Heart left ventricle (tissue), 16 donors: ENCODE measurements at regions not wholly inside any gene's neighbourhood (a gene's known extent, or its start where the extent isn't known, plus 50 kb on each side); places are given as distances from the start of the nearest gene placed in this dataset.

ENCODE experiments used
- ATAC-seq, 4 donors: fragments of 200-7000 bp; cut with Tn5 transposase; one replicate each; pipeline ENCODE4 v1.9.1; 2020 to 2022; ENCODE audit warnings: moderate library complexity in 4 of 4, mild to moderate bottlenecking in 3 of 4, moderate number of reproducible peaks in 1 of 4
- DNase-seq, 5 donors: peaks; one replicate each; pipeline ENCODE4 v3.0.0-alpha.2; 2020
- H3K27ac ChIP-seq, 12 donors: fragments of 200-600 bp; sonication (generic) in 4 of 12; one replicate each; pipeline versions ENCODE4 v1.5.0 to v1.8.0; 2016 to 2022; ENCODE audit warnings: mild to moderate bottlenecking in 2 of 12
- H3K27me3 ChIP-seq, 9 donors: fragments of 200-600 bp; sonication (generic) in 2 of 9; one replicate each; pipeline versions ENCODE4 v1.5.1 to v1.8.0; 2016 to 2022; ENCODE audit warnings: mild to moderate bottlenecking in 3 of 9
- H3K36me3 ChIP-seq, 9 donors: fragments of 200-600 bp; sonication (generic) in 2 of 9; one replicate each; pipeline versions ENCODE4 v1.5.0 to v1.8.0; 2018 to 2022; ENCODE audit warnings: mild to moderate bottlenecking in 2 of 9
- H3K4me1 ChIP-seq, 12 donors: fragments of 200-600 bp; sonication (generic) in 4 of 12; one replicate each; pipeline versions ENCODE4 v1.5.0 to v1.8.0; 2016 to 2022; ENCODE audit warnings: mild to moderate bottlenecking in 3 of 12
- H3K4me3 ChIP-seq, 12 donors: fragments of 200-600 bp; sonication (generic) in 4 of 12; one replicate each; pipeline versions ENCODE4 v1.5.0 to v1.8.0; 2017 to 2022; ENCODE audit warnings: mild to moderate bottlenecking in 9 of 12, moderate library complexity in 4 of 12
- H3K9me3 ChIP-seq, 12 donors: fragments of 200-600 bp; sonication (generic) in 4 of 12; one replicate each; pipeline versions ENCODE4 v1.5.0 to v1.8.0; 2016 to 2022; ENCODE audit warnings: mild to moderate bottlenecking in 1 of 12
- POLR2A ChIP-seq, 2 donors: fragments of 450-650 bp; IDR thresholded peaks; one replicate each; pipeline ENCODE4 v1.6.1; 2017; ENCODE audit warnings: antibody characterized with exemption in 2 of 2, mild to moderate bottlenecking in 2 of 2, moderate library complexity in 2 of 2
- WGBS, 4 donors: extraction: QIAGEN DNeasy Blood & Tissue Kit in 2 of 4; methylation state at CpG; one replicate each; pipeline versions ENCODE4 v1.1.5 to v1.1.7; 2013 to 2018; 5-methylcytosine and 5-hydroxymethylcytosine counted together
- intact Hi-C, 10 donors: fragments of 100-400 bp; cut with DNase I; formaldehyde crosslinking; loops; one replicate each; pipeline versions ENCODE4 v1.11.1 to v1.14.2; 2022
- TF ChIP-seq, protein P1 (sequence below), 12 donors: fragments of 200-600 bp; sonication (generic) in 4 of 12; IDR thresholded peaks; one replicate each; pipeline versions ENCODE4 v1.5.0 to v1.8.0; 2018 to 2022; ENCODE audit warnings: antibody characterized with exemption in 12 of 12, mild to moderate bottlenecking in 5 of 12
- donor health status: ischemic (EF 13 %, LVEDD 7.1; RV severe dilation, severe dysfunction).
- donor health status: healthy with polysubstance abuse.
- donor health status: DM: no; HTN: yes; CAD: no.
- donor health status: DM: no; HTN: no; CAD: no.
- donor health status: ischemic (EF 25% LVEDD 6.9; RV normal size, moderate dysfunction).
- donor health status: ischemic (EF 25% LVEDD 5.7; RV mildly dilated, moderate dysfunction).
- donor health status: healthy.
- donor health status: DM: yes; HTN: yes; CAD: no.
- donor health status: ischemic (EF 35%, LVEDD 5.7; RV mildly dilated, moderate dysfunction).
- donor health status: nonischemic (EF 11% LVEDD 7.7; RV severe dilation, severe dysfunction).
- donor health status: DM: yes; HTN: yes; CAD: no.
- donor health status: PGD.
- donor health status: ischemic (EF 29% LVEDD 5.4; RV normal size, mild dysfunction).
- donor health status: nonischemic (EF 23%, LVEDD 6.1; RV moderate dilation, normal function).

DNA sequence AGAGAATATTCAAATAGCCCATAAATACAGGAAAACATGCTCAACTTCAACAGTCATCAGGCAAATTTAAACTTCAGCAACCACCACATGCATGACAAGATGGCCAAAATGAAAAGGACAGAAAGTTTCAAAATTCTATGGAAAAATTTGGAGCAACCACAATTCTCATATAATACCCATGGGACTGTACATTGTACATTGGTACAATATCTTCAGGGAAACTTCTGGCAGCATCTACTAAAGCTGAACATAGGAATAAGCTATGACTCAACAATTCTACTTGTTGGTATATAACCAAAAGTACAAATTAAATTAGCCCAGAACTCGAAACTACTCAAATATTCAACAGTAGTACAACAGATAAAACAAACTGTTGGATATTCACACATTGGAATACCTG is 847.6 kb downstream of the TBL1XR1 start:
- WGBS, 4 donors: 42 to 58% (median 52%) methylated on average over 1 of the region's 1 CpG
- intact Hi-C loops: no loop called here
- no peak for DNase-seq
- no peak for ATAC-seq
- Histone ChIP-seq H3K36me3 (no peaks in the 10 kb centered on the region), H3K27me3 (no peaks in the 10 kb centered on the region), H3K4me3 (no peak overlapping the region), H3K9me3 (no peaks in the 10 kb centered on the region), H3K4me1 (no peaks in the 10 kb centered on the region), H3K27ac (no peak overlapping the region)
- TF ChIP-seq, protein P1, sequence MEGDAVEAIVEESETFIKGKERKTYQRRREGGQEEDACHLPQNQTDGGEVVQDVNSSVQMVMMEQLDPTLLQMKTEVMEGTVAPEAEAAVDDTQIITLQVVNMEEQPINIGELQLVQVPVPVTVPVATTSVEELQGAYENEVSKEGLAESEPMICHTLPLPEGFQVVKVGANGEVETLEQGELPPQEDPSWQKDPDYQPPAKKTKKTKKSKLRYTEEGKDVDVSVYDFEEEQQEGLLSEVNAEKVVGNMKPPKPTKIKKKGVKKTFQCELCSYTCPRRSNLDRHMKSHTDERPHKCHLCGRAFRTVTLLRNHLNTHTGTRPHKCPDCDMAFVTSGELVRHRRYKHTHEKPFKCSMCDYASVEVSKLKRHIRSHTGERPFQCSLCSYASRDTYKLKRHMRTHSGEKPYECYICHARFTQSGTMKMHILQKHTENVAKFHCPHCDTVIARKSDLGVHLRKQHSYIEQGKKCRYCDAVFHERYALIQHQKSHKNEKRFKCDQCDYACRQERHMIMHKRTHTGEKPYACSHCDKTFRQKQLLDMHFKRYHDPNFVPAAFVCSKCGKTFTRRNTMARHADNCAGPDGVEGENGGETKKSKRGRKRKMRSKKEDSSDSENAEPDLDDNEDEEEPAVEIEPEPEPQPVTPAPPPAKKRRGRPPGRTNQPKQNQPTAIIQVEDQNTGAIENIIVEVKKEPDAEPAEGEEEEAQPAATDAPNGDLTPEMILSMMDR (IDR thresholded peaks at IDR 0.05): no peak
- no peak for TF ChIP-seq POLR2A (IDR thresholded peaks at IDR 0.05)

DNA sequence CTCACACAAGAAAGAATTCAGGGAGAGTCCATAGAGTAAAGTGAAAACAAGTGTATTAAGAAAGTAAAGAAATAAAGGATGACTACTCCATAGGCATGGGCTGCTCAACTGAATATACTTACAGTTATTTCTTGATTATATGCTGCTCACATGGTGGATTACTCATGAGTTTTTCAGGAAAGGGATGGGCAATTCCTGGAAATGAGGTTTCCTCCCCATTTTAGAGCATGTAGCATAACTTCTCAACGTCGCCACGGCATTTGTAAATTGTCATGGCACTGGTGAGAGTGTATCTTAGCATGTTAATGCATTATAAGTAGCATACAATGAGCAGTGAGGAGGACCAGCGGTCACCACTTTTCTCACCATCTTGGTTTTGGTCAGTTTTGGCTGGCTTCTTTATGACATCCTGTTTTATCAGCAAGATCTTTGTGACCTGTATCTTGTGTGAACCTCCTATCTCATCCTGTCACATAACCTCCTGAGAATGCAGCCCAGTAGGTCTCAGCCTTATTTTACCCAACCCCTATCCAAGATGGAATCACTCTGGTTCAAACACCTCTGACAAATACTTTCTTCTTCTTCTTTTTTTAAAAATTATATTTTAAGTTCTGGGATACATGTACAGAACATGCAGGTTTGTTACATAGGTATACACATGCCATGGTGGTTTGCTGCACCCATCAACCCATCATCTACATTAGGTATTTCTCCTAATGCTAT is 849.7 kb downstream of the TBL1XR1 start:
- H3K27ac ChIP-seq: no peak overlapping the region
- H3K27me3 ChIP-seq: no peaks in the 10 kb centered on the region
- intact Hi-C loops: no loop called here
- no peaks in the 10 kb centered on the region for H3K4me1 ChIP-seq
- 41 to 67% (median 53%) methylated on average over 4 of the region's 4 CpGs for WGBS, 4 donors
- ATAC-seq (no peak), DNase-seq (no peak)
- TF ChIP-seq POLR2A (IDR thresholded peaks at IDR 0.05): no peak
- TF ChIP-seq, protein P1 (IDR thresholded peaks at IDR 0.05): no peak
- no peak overlapping the region for H3K4me3 ChIP-seq
- H3K9me3 ChIP-seq: peaks cover 0 to 6% (median 0%) of the 10 kb centered on the region in 12 donors
- no peaks in the 10 kb centered on the region for H3K36me3 ChIP-seq

DNA sequence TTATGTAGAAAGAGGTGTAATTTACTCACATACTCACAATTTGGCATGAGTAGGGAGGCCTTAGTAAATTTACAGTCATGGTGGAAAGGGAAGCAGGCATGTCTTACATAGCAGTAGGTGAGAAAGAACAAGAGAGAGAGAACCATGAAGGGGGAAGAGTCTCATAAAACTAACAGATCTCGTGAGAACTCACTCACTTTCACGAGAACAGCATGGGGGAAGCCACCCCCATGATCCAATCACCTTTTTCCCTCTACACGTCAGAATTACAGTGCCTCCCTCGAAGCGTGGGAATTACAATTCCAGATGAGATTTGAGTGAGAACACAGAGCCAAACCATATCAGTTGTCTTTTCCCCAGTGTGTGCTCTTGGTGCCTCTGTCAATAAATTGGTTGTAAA is 855.3 kb downstream of the TBL1XR1 start:
- ATAC-seq: no peak
- intact Hi-C loops: no loop called here
- 74 to 83% (median 79%) methylated on average over 5 of the region's 5 CpGs for WGBS, 4 donors
- Histone ChIP-seq H3K27ac (no peak overlapping the region), H3K4me1 (no peaks in the 10 kb centered on the region), H3K4me3 (no peak overlapping the region), H3K9me3 (peaks cover 0 to 6% (median 0%) of the 10 kb centered on the region in 12 donors), H3K27me3 (no peaks in the 10 kb centered on the region), H3K36me3 (no peaks in the 10 kb centered on the region)
- TF ChIP-seq, protein P1 (IDR thresholded peaks at IDR 0.05): no peak
- no peak for TF ChIP-seq POLR2A (IDR thresholded peaks at IDR 0.05)
- DNase-seq: no peak

DNA sequence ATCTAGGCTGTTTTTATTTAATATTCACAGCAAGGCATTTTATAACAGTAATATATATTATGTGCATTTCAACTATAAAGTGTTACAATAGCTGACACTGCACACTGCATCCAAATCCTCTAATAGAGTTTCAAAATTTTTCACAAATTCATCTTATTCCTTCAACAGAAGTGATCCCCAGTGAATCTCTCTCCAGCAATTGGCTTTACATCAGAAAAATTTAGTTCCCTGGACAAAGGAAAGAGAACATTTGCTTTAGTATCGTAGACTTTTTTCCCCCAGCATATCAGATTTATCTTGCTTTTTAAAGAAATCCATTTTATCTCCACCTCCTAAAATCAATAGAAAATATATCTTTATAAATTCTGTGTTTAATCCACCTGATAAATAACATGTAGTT is 868.6 kb downstream of the TBL1XR1 start:
- Histone ChIP-seq H3K27me3 (no peaks in the 10 kb centered on the region), H3K4me3 (no peak overlapping the region), H3K4me1 (no peaks in the 10 kb centered on the region), H3K9me3 (no peaks in the 10 kb centered on the region), H3K36me3 (no peaks in the 10 kb centered on the region), H3K27ac (no peak overlapping the region)
- DNase-seq (no peak), ATAC-seq (no peak)
- 74 to 84% (median 76%) methylated on average over 1 of the region's 1 CpG for WGBS, 4 donors
- TF ChIP-seq, protein P1 (IDR thresholded peaks at IDR 0.05): no peak
- TF ChIP-seq POLR2A (IDR thresholded peaks at IDR 0.05): no peak
- intact Hi-C loops: no loop called here
